HT1080 (cell line): ENCODE measurements at regions not wholly inside any gene's neighbourhood (a gene's known extent, or its start where the extent isn't known, plus 50 kb on each side); places are given as distances from the start of the nearest gene placed in this dataset.
"Not testable (repeated sequence)": the region's sequence is repeated elsewhere in the genome, so short reads cannot be mapped to it uniquely, and the experiment has no call there.

Source experiments
- DNase-seq: peaks from one replicate; pipeline ENCODE4 v3.0.0-alpha.2; 2015; ENCODE audit warnings: low read depth

GRCh38 chr3:26763723-26764122 lies 141.2 kb downstream of the LRRC3B start:
- no peak for DNase-seq

GRCh38 chr3:26766031-26766430 lies 143.5 kb downstream of the LRRC3B start:
- no peak for DNase-seq

- DNase-seq, result no peak
Observed at GRCh38 chr3:26768068-26768651, 145.6 kb downstream of the LRRC3B start.

- no peak for DNase-seq
Observed at GRCh38 chr3:26799679-26800317, 177.2 kb downstream of the LRRC3B start.

GRCh38 chr3:26807272-26807671 lies 184.7 kb downstream of the LRRC3B start:
- DNase-seq, result no peak

- DNase-seq, result no peak
Observed at GRCh38 chr3:26825454-26825853, 202.9 kb downstream of the LRRC3B start.

- no peak for DNase-seq
Observed at GRCh38 chr3:26827169-26827568, 204.6 kb downstream of the LRRC3B start.

GRCh38 chr3:26838026-26838425 lies 215.5 kb downstream of the LRRC3B start:
- DNase-seq, result no peak

GRCh38 chr3:26839001-26839400 lies 216.4 kb downstream of the LRRC3B start:
- DNase-seq, result no peak

- no peak for DNase-seq
Observed at GRCh38 chr3:26840272-26840870, 217.8 kb downstream of the LRRC3B start.

GRCh38 chr3:26845194-26845593 lies 222.6 kb downstream of the LRRC3B start:
- DNase-seq, result no peak

GRCh38 chr3:26847680-26848079 lies 225.1 kb downstream of the LRRC3B start:
- no peak for DNase-seq

- no peak for DNase-seq
Observed at GRCh38 chr3:26894443-26894842, 271.9 kb downstream of the LRRC3B start.

- DNase-seq, result no peak
Observed at GRCh38 chr3:26915208-26915607, 292.6 kb downstream of the LRRC3B start.

- no peak for DNase-seq
Observed at GRCh38 chr3:26920646-26921478, 298.3 kb downstream of the LRRC3B start.

GRCh38 chr3:26931896-26932295 lies 309.3 kb downstream of the LRRC3B start:
- no peak for DNase-seq

- no peak for DNase-seq
Observed at GRCh38 chr3:26932752-26933151, 310.2 kb downstream of the LRRC3B start.

GRCh38 chr3:26945480-26945879 lies 322.9 kb downstream of the LRRC3B start:
- DNase-seq, result not testable (repeated sequence)

GRCh38 chr3:26960382-26960781 lies 337.8 kb downstream of the LRRC3B start:
- no peak for DNase-seq

- peak; percentile 40 for DNase-seq
Observed at GRCh38 chr3:26962492-26963360, 340.2 kb downstream of the LRRC3B start.

- DNase-seq, result no peak
Observed at GRCh38 chr3:26963361-26963743, 340.8 kb downstream of the LRRC3B start.
